HG03060 (cell line): ENCODE measurements at regions not wholly inside any gene's neighbourhood (a gene's known extent, or its start where the extent isn't known, plus 50 kb on each side); places are given as distances from the start of the nearest gene placed in this dataset.
"Not testable (repeated sequence)": the region's sequence is repeated elsewhere in the genome, so short reads cannot be mapped to it uniquely, and the experiment has no call there.

ENCODE experiments used
- ATAC-seq: cut with Tn5 transposase; IDR thresholded peaks from one replicate; pipeline ENCODE4 v1.9.1; 2021; ENCODE audit warnings: low read depth, moderate number of reproducible peaks; ENCODE audit not compliant: unreplicated experiment

GRCh38 chr16:26830428-26831127 is 236.1 kb upstream of the C16orf82 start:
- no peak for ATAC-seq

DNA sequence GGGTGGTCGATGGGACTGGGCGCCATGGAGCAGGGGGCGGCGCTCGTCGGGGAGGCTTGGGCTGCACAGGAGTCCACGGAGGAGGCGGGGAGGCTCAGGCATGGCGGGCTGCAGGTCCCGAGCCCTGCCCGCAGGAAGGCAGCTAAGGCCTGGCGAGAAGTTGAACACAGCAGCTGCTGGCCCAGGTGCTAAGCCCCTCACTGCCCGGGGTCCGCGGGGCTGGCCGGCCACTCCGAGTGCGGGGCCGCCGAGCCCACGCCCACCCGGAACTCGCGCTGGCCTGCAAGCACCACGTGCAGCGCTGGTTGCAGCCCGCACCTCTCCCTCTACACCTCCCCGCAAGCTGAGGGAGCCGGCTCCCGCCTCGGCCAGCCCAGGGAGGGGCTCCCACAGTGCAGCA is 230.6 kb upstream of the C16orf82 start:
- ATAC-seq: not testable (repeated sequence)

DNA sequence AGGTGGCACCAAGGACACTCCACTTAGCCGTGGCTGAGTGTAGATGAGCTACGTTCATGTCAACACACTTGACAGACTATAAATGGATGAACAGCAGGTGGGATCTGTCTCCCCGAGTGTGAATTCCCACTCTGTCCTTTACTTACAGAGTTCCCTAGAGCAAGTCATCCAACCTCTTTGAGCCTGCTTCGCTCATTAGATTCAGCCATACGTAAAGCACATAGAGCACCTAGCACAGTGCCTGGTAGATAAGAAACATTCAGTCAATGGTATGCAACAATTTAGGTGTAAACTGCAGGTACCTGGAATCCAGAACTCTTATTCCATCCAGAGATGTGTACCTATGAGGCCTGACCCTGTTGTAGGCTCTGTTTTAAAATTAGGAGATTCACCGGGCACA is 227.8 kb upstream of the C16orf82 start:
- no peak for ATAC-seq

GRCh38 chr16:26840691-26841090 is 226.0 kb upstream of the C16orf82 start:
- no peak for ATAC-seq

DNA sequence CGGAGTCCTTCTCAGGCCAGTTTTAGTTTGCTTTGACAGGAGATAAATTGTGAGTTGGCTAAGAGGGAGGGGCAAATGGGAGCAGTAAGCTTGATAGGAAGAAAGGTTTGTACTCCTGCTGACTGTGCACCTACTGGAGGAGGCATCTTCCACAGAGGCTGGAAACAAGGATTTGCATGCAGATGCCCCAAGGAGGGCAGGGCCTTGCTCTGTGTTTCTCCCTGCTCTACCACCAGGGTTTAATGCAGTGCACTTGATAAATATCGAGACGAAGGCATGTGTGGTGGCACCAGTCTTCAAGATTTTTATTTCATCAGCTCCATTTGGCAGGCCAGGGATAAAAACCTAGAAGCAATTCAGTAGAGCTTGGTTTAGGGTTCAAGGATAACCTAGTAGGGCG is 210.5 kb upstream of the C16orf82 start:
- ATAC-seq: no peak

DNA sequence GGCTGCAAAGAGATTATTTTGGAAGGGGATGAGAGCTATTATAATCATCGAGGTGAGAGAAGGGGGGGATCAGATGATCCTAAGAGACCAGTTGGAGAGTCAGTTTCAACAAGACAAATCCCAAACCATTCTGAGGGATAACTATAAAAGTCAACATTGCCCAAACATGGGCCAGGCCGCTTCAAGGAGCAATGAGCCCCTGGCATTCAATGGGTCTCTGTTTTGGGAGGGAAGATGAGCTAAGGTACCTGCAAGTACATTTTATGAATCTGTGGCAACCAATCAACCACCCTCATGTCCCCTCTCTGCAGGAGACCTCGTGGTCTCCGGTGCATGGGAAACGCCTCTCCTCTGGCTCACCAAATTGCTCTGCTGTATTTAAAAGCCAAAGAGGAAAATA is 209.9 kb upstream of the C16orf82 start:
- ATAC-seq: no peak

DNA sequence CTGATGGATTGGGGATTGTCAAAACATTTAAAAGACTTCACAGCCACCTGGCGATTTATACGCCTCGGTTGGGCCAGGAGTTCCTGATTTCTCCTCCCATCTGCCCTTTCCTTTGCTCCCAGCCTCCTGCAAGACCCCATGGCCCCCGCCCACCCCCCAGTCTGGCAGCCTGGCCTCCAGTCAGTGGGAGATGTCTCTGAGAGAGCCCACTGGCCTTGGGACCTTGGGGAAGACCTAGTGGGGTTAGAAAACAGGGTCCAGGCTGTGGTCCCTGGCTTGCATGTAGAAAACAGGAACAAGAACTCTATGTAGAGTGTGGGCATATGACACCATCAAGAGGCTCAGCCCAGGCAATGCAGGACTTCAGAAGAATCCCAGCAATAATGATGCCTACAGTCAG is 209.4 kb upstream of the C16orf82 start:
- no peak for ATAC-seq

DNA sequence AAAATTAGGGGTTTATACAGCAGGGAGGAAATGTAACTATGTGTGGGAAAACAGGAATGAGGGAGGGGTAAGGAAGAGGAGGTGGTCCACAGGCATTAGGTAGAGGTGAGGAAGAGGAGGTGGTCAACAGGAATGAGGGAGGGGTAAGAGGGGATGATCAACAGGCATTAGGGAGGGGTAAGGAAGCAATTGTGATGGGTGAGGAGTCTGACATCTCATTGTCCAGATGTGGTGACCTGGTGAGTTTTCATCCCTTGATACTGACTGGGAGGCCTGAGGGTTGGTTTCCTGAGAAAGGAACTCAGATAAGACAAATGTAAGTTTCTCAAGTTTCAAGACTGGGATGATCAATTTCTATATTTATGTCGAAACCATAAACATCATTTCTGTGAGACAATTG is 206.2 kb upstream of the C16orf82 start:
- ATAC-seq: no peak

- ATAC-seq: no peak
These were observed 202.8 kb upstream of the C16orf82 start for GRCh38 chr16:26863931-26864330.

GRCh38 chr16:26874318-26874717 is 192.4 kb upstream of the C16orf82 start:
- not testable (repeated sequence) for ATAC-seq

DNA sequence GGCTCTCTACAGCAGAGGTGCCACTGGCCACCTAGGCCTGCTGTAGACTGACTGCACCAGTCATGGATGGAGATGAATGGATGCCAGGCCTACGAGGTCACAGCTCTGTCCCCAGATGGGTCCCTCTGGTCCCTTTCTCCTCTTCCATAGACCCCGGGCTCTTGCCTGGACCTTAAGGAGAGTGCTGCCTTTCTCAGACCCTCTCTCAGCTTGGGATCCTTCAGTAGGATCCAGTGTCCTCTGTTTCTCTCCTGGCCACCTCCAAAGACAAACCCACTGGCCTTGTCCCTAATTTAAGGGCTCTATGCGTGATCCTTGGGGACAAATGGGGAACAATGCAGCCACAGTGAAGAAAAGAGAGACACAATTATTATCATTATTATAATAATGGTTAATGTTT is 189.3 kb upstream of the C16orf82 start:
- ATAC-seq: no peak

DNA sequence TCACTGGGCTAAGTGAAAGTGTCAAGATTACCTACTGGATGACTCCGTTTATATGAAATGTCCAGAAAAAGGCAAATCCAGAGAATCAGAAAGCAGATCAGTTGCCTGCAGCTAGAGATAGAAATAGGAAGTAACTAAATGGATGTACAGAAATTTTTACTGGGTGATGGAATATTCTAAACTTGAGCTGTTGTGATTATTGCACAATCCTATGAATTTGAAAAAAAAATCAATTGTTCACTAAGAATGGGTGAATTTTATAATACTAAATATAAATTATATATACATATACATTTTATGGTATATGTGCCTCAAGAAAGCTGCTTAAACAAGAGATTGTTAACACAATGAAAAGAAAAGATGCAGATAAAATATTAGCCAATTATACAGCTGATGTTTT is 181.1 kb upstream of the C16orf82 start:
- no peak for ATAC-seq

DNA sequence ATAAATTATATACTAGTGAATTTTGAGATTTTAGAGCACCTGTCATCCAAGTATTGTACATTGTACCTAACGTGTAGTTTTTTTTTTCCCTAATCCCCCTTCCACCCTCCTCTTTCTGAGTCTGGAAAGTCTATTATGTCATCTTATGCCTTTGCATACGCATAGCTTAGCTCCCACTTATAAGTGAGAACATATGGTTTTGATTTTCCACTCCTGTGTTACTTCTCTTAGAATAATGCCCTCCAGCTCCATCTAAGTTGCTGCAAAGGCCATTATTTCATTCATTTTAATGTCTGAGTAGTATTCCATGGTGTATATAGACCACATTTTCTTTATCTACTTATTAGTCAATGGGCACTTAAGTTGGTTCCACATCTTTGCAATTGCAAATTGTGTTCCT is 177.0 kb upstream of the C16orf82 start:
- ATAC-seq: no peak

DNA sequence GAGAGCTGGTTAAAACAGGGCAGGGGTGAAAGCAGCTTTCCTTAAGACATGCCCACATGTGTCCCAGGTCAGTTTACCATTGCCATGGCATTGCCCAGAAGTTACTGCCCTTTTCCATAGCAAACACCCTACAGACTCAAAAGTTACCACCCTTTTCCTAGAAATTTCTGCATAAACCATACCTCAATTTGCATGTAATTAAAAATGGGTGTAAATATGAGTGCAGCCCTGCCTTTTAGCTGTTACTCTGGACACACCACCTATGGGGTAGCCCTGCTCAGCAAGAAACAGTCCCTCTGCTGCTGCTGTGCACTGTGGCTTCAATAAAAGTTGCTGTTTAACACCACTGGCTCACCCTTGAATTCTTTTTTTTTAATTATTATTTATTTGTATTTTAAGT is 168.5 kb upstream of the C16orf82 start:
- no peak for ATAC-seq

GRCh38 chr16:26901196-26901861 is 165.4 kb upstream of the C16orf82 start:
- ATAC-seq: no peak

DNA sequence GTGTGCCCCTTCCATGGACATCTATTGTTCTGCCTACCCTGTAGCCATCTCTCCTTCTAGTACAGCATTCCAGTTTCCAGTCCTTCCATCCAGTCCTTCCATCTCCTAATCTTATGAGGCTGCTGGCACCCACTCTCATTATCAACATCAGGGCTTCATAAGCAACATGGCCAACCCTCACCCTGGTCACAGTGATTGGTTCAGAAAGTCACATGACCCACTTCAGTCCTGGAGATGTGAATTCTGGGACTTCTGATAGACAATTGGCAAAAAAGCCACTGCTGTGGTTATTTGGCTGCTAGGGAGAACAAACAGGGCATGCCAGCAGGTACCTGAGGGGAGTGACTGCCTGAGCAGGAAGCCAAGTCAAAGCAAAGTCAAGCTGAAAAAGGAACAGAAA is 164.7 kb upstream of the C16orf82 start:
- ATAC-seq: no peak

DNA sequence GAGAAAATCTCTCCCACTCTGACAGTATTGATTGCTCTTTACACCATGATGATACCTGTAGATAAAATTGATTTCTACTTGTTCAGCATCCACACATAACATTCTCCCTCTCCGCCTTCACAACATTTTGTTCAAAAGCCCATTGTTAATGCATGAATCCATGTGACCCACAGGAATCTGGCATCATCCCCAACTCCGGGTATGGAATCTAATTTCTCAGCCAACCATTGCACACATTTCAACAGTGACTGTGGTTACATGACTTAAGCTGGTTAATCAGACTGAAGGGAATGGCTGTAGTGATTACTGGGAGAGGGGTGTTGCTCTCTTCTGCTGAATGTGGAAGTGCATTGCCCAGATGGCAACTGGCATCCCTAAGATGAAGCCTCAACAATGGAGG is 161.4 kb upstream of the C16orf82 start:
- ATAC-seq: no peak

GRCh38 chr16:26909623-26910022 is 157.1 kb upstream of the C16orf82 start:
- ATAC-seq: no peak

- no peak for ATAC-seq
These were observed 155.3 kb upstream of the C16orf82 start for GRCh38 chr16:26911436-26911835.

DNA sequence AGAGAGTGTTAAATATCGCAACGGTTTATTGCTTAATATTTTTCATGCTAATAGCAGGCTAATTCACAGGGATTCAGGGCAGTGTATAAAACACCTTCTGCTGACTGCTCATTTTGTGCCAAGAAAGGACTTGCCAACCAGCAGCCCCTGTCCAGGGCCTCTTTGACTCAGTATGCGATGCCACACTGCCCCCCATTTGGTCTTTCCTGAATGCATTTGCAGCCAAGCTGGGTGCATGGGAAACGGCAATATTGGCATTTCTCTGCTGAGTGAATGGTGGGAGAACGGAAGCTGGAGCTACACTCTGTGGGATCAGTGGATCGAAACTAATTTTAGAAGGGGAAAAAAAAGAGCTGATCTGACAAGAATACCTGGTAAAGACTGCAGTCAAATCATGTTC is 152.9 kb upstream of the C16orf82 start:
- ATAC-seq: no peak

- ATAC-seq: no peak
These were observed 135.7 kb upstream of the C16orf82 start for GRCh38 chr16:26930786-26931581.

DNA sequence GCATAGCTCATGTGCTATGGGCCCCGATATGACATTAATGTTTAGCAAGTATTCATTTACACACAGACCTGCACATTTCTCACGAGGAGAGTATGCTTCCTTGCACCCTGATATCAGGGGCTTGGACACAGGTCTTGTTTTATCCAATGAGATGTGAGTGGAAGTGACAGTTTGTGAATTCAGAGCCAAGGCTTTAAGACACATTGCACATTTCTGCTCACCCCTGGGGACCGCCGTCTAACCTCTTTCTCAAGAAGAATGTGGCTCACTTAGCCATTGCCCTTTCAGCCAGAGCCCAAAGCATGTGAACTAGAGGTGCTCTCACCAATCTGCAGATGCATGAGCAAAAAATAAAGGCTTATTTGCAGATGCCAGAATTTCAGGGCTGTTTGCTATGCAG is 116.1 kb upstream of the C16orf82 start:
- ATAC-seq: no peak
